HG02588 (cell line): ENCODE measurements at regions not wholly inside any gene's neighbourhood (a gene's known extent, or its start where the extent isn't known, plus 50 kb on each side); places are given as distances from the start of the nearest gene placed in this dataset.
"Not testable (repeated sequence)": the region's sequence is repeated elsewhere in the genome, so short reads cannot be mapped to it uniquely, and the experiment has no call there.

Source experiments
- ATAC-seq: cut with Tn5 transposase; IDR thresholded peaks from one replicate; pipeline ENCODE4 v1.9.1; 2021; ENCODE audit warnings: mild to moderate bottlenecking, moderate library complexity; ENCODE audit not compliant: unreplicated experiment

- ATAC-seq, result no peak
These were observed 171.2 kb upstream of the PGRMC2 start for GRCh38 chr4:128458816-128459215.

- ATAC-seq, result no peak
These were observed 170.1 kb upstream of the PGRMC2 start for GRCh38 chr4:128457726-128458125.

- no peak for ATAC-seq
These were observed 168.6 kb upstream of the PGRMC2 start for GRCh38 chr4:128456171-128456570.

DNA sequence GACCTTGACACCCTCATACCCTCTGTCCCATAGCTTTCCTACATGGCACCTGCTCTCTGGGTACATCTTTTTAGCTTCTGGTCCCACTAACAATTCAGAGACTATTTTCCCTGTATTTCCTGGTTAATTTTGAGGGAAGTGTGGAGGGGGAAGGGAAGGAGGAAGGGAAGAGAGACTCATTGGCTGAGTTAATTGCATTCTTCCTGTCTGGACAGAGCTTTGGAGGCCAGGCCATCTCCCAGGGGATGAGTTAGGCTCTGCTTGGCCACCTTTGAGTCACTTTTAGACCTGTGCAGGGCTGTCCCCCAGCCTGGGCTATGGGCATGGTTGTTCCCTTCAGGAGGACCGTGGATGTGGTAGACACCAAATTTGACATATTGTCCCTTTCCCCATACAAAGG lies 167.9 kb upstream of the PGRMC2 start:
- ATAC-seq, result no peak

GRCh38 chr4:128454881-128455280 lies 167.3 kb upstream of the PGRMC2 start:
- ATAC-seq, result no peak

- peak; percentile 98 for ATAC-seq
These were observed 166.8 kb upstream of the PGRMC2 start for GRCh38 chr4:128454281-128454871.

DNA sequence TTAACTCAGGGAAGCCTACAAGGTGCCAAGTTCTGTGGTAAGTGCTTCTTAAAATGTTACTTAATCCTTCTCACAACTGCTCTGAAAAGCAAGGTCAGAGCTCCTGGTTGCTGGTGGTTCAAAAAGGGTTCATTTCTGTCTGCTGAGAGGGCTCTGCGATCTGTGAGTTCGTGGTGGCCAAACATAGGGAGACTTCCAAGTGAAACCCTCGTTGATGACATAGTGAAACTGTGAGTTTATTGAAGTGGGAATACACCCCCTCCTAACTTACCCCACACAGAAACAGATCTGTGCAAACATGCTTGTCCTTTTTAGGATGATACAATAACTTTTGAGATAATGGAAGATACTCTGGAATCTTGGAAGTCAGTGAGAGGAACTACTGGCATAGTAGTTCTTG lies 164.8 kb upstream of the PGRMC2 start:
- ATAC-seq, result no peak

- ATAC-seq, result no peak
These were observed 163.8 kb upstream of the PGRMC2 start for GRCh38 chr4:128451270-128451905.

GRCh38 chr4:128450326-128451120 lies 162.9 kb upstream of the PGRMC2 start:
- ATAC-seq, result no peak

GRCh38 chr4:128449251-128449650 lies 161.6 kb upstream of the PGRMC2 start:
- no peak for ATAC-seq

GRCh38 chr4:128444544-128445302 lies 157.1 kb upstream of the PGRMC2 start:
- ATAC-seq, result no peak

- no peak for ATAC-seq
These were observed 153.3 kb upstream of the PGRMC2 start for GRCh38 chr4:128440923-128441322.

DNA sequence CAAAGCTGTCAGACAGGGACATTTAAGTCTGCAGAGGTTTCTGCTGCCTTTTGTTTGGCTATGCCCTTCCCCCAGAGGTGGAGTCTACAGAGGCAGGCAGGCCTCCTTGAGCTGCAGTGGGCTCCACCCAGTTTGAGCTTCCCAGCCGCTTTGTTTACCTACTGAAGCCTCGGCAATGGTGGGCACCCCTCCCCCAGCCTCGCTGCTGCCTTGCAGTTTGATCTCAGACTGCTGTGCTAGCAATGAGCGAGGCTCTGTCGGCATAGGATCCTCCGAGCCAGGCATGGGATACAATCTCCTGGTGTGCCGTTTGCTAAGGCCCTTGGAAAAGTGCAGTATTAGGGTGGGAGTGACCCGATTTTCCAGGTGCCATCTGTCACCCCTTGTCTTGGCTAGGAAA lies 149.4 kb upstream of the PGRMC2 start:
- ATAC-seq, result not testable (repeated sequence)

- ATAC-seq, result not testable (repeated sequence)
These were observed 141.5 kb upstream of the PGRMC2 start for GRCh38 chr4:128429023-128429613.

DNA sequence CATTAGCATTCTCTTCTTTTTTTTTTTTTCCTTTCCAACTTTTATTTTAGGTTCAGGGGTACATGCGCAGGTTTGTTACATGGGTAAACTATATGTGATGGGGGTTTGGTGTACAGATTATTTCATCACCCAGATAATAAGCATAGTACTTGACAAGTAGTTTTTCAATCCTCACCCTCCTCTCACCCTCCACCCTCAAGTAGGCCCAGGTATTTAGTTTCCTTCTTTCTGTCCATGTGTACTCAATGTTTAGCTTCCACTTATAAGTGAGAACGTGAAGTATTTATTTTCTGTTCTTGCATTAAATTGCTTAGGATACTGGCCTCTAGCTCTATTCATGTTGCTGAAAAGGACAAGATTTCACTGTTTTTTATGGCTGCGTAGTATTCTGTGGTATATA lies 140.8 kb upstream of the PGRMC2 start:
- no peak for ATAC-seq

- ATAC-seq, result no peak
These were observed 140.3 kb upstream of the PGRMC2 start for GRCh38 chr4:128427832-128428366.

DNA sequence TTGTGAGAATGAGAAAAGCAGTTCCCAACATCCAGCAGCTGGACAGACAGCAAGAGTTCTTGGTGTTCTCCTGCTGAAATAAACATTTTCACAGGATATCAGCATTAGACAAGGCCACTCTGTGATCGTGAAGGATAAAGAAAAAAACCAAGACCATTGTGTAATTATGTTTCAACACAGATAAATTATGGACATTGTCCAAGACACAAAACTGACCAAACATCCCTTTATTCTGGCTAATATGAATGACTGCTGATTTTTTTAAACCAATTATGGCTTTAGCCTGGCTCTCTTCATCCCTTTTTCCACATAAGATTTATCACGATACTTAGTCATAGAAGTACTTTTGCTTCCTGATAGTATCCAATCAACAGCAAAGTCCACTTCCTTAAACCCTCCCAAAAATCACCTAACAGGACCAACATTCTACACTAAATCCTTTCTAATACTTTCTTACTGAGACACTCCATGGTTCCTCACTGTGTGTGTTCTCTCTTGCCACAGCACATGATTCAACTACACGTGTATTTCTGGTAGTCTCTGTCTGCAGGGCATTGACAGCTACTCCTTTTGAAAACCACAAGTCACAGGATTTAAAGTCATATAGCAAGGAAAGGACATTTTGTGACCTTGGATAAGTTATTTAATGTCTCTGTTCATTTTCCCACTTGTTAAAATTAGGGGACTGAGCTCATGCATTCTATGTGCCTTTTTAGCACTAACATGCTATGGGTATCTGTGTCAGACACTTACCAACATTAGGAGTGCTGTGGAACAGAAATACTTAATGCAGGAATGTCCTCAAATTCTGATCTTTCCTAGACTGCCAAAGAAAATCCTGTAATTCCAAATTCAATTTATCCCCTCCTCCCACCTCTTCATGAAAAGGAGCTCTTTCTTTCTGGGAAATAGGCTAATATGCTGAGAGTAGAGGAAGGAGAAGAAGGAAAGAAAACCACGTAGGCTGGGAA lies 137.2 kb upstream of the PGRMC2 start:
- no peak for ATAC-seq

GRCh38 chr4:128422296-128422695 lies 134.7 kb upstream of the PGRMC2 start:
- peak; percentile 56 for ATAC-seq

- no peak for ATAC-seq
These were observed 129.3 kb upstream of the PGRMC2 start for GRCh38 chr4:128416921-128417320.

DNA sequence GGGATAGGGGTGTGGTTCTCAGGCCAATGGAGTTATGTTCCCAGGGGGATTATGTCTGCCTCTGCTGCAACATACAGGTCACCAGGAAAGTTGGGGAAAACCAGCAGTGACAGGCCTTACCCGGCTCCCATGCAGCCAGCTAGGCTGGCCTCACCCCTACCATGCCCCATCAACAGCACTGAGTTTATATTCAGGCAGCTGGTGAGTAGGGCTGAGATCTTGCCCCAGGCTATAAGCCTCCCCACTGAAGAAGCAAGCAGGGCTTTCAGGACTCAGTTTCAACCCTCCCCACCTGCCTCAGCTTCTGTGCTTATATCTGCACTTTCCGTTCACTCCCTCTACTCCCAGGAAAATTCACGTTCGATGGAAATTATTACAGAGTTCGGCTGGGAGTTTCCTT lies 122.4 kb upstream of the PGRMC2 start:
- no peak for ATAC-seq
